Fibroblast of lung (primary cell): ENCODE measurements at regions not wholly inside any gene's neighbourhood (a gene's known extent, or its start where the extent isn't known, plus 50 kb on each side); places are given as distances from the start of the nearest gene placed in this dataset.
"Not testable (repeated sequence)": the region's sequence is repeated elsewhere in the genome, so short reads cannot be mapped to it uniquely, and the experiment has no call there.

Experiments used
- CTCF ChIP-seq, 2 donors: IDR thresholded peaks in 1 of 2; conservative IDR thresholded peaks in 1 of 2; 1 replicate in 1 of 2; 2 replicates in 1 of 2; pipeline ENCODE4 v1.5.1; 2011 to 2012; ENCODE audit warnings: low read length in 2 of 2, control low read depth in 1 of 2, inconsistent platforms in 1 of 2, low read depth in 1 of 2, mild to moderate bottlenecking in 1 of 2
- EZH2 ChIP-seq: IDR thresholded peaks from 2 replicates; pipeline ENCODE4 v1.5.1; 2012; ENCODE audit warnings: low read length, control low read depth, mild to moderate bottlenecking; ENCODE audit errors: missing control alignments

- TF ChIP-seq CTCF (conservative IDR thresholded peaks at IDR 0.05 in 1 of 2, IDR thresholded peaks at IDR 0.05 in 1 of 2; ENCODE audit: low read depth in 1 of 2, low read length in 2 of 2); EZH2: not testable (repeated sequence)
Measured at GRCh38 chr6:8846680-8847079, 411.3 kb upstream of the SLC35B3 start.
